Osteoblast (primary cell): ENCODE measurements at regions not wholly inside any gene's neighbourhood (a gene's known extent, or its start where the extent isn't known, plus 50 kb on each side); places are given as distances from the start of the nearest gene placed in this dataset.

ENCODE experiments used
- DNase-seq: peaks from one replicate; pipeline ENCODE4 v3.0.0; 2011; ENCODE audit warnings: low spot score, mixed read lengths; ENCODE audit not compliant: insufficient read length; ENCODE audit errors: missing footprints
- H2AFZ ChIP-seq: 2 replicates; pipeline ENCODE4 v1.6.0; 2011; ENCODE audit warnings: mild to moderate bottlenecking, low read length
- H3K27ac ChIP-seq: 2 replicates; pipeline ENCODE4 v1.5.1; 2011; ENCODE audit warnings: mild to moderate bottlenecking, low read depth, low read length, moderate library complexity
- H3K27me3 ChIP-seq: 2 replicates; pipeline ENCODE4 v1.6.0; 2012; ENCODE audit warnings: mild to moderate bottlenecking, control low read depth, inconsistent platforms, low read length, moderate library complexity; ENCODE audit not compliant: insufficient read depth
- H3K36me3 ChIP-seq: 2 replicates; pipeline ENCODE4 v1.5.1; 2011; ENCODE audit warnings: mild to moderate bottlenecking, low read length, control low read depth, moderate library complexity; ENCODE audit not compliant: insufficient read depth
- H3K4me1 ChIP-seq: 2 replicates; pipeline ENCODE4 v1.5.1; 2011; ENCODE audit warnings: mild to moderate bottlenecking, low read length, control low read depth, moderate library complexity; ENCODE audit not compliant: insufficient read depth
- H3K4me2 ChIP-seq: 2 replicates; pipeline ENCODE4 v1.6.0; 2011; ENCODE audit warnings: mild to moderate bottlenecking, low read length; ENCODE audit not compliant: insufficient read depth
- H3K4me3 ChIP-seq: fragments of 200-600 bp; sonication (generic); 3 replicates; pipeline ENCODE4 v1.5.1; 2012; ENCODE audit warnings: mild to moderate bottlenecking, low read length, inconsistent platforms; ENCODE audit not compliant: insufficient read depth
- H3K79me2 ChIP-seq: 2 replicates; pipeline ENCODE4 v1.6.0; 2012; ENCODE audit warnings: mild to moderate bottlenecking, low read length, control low read depth, inconsistent platforms; ENCODE audit not compliant: insufficient read depth
- H3K9me3 ChIP-seq: 2 replicates; pipeline ENCODE4 v1.5.1; 2011; ENCODE audit warnings: low read depth, low read length, control low read depth
- H4K20me1 ChIP-seq: 2 replicates; pipeline ENCODE4 v1.6.0; 2012; ENCODE audit warnings: mild to moderate bottlenecking, low read length, control low read depth; ENCODE audit not compliant: insufficient read depth
- TF ChIP-seq, protein P1 (sequence below): IDR thresholded peaks from 2 replicates; pipeline ENCODE4 v1.5.1; 2011; ENCODE audit warnings: mild to moderate bottlenecking, low read depth, low read length, moderate library complexity; ENCODE audit errors: extremely low read depth

DNA sequence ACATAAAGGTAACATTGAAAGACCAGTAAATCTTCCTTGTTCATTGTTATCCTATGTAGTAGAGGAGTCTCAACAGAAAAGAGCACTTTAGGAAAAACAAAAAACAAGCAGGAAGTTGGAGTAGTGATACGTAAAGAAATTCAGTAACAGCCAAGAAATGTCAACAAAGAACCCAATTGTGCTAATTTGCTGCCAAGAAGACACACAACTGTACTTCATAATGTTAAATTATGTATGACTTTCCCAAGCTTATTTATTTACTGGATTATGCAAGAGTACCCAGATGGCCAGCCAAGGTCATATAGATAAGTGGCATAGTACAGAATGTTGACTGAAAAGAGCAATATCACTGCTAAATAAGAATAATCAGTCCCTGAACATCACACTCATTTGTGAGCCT, 264.7 kb upstream of the CCDC179 start:
- no peaks in the 10 kb centered on the region for H3K27me3 ChIP-seq
- H4K20me1 ChIP-seq, result no peaks in the 10 kb centered on the region
- no peaks in the 10 kb centered on the region for H3K36me3 ChIP-seq
- no peak overlapping the region for H3K4me2 ChIP-seq
- no peaks in the 10 kb centered on the region for H3K9me3 ChIP-seq
- H3K79me2 ChIP-seq, result no peaks in the 10 kb centered on the region
- DNase-seq, result no peak
- no peak overlapping the region for H3K27ac ChIP-seq
- H3K4me1 ChIP-seq, result no peaks in the 10 kb centered on the region
- no peak overlapping the region for H2AFZ ChIP-seq
- TF ChIP-seq, protein P1, sequence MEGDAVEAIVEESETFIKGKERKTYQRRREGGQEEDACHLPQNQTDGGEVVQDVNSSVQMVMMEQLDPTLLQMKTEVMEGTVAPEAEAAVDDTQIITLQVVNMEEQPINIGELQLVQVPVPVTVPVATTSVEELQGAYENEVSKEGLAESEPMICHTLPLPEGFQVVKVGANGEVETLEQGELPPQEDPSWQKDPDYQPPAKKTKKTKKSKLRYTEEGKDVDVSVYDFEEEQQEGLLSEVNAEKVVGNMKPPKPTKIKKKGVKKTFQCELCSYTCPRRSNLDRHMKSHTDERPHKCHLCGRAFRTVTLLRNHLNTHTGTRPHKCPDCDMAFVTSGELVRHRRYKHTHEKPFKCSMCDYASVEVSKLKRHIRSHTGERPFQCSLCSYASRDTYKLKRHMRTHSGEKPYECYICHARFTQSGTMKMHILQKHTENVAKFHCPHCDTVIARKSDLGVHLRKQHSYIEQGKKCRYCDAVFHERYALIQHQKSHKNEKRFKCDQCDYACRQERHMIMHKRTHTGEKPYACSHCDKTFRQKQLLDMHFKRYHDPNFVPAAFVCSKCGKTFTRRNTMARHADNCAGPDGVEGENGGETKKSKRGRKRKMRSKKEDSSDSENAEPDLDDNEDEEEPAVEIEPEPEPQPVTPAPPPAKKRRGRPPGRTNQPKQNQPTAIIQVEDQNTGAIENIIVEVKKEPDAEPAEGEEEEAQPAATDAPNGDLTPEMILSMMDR, result no peak
- H3K4me3 ChIP-seq, result no peak overlapping the region

GRCh38 chr11:23127706-23128105, 267.4 kb upstream of the CCDC179 start:
- DNase-seq, result no peak
- Histone ChIP-seq H3K27ac (no peak overlapping the region), H3K36me3 (no peaks in the 10 kb centered on the region), H3K79me2 (no peaks in the 10 kb centered on the region), H3K27me3 (no peaks in the 10 kb centered on the region), H3K9me3 (no peaks in the 10 kb centered on the region), H3K4me2 (no peak overlapping the region), H3K4me1 (no peaks in the 10 kb centered on the region), H4K20me1 (no peaks in the 10 kb centered on the region), H3K4me3 (no peak overlapping the region), H2AFZ (no peak overlapping the region)
- TF ChIP-seq, protein P1, result no peak

DNA sequence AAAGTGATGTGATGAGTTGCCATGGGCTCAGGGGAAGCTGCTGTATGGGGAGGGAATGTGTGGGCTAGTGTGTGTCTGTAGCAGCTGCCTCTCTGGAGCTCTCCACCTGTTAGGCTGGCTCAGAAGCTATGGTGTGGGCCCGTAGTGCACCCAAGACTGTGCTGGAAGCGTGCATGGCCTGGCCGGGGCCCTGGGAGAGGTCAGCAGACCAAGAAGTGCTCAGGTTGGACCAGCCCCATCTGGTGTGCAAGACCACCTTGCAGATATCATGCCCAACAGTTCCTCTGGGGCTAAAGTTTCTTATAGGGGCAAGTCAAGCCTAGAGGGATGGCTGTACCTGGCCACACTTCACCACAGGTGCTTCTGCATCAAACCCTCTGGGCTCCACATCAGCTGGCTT, 274.4 kb upstream of the CCDC179 start:
- no peaks in the 10 kb centered on the region for H3K4me1 ChIP-seq
- no peaks in the 10 kb centered on the region for H3K79me2 ChIP-seq
- H3K27ac ChIP-seq, result no peak overlapping the region
- no peak overlapping the region for H2AFZ ChIP-seq
- no peaks in the 10 kb centered on the region for H3K36me3 ChIP-seq
- H3K4me2 ChIP-seq, result no peak overlapping the region
- peaks cover 2% of the 10 kb centered on the region for H3K9me3 ChIP-seq
- H4K20me1 ChIP-seq, result no peaks in the 10 kb centered on the region
- H3K4me3 ChIP-seq, result no peak overlapping the region
- no peak for DNase-seq
- H3K27me3 ChIP-seq, result no peaks in the 10 kb centered on the region
- TF ChIP-seq, protein P1, result no peak

DNA sequence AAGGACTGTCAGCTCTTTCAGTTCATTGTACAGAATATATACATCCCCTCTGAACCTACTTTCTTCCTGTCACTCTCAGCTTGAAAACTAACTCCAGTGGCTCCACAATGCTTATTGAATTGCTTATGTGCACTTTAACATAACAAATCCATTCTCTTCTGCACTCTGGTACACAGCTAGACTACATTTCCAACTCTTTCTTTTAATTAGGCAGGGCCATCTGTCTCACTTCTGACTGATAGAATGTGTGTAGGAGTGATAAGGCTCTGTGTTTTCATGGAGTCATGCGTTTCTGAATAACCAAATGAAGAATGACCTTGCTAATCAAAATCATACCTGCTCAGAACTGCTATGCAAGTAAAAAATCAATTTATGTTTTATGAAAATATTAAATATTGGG, 278.5 kb upstream of the CCDC179 start:
- Histone ChIP-seq H3K4me1 (no peaks in the 10 kb centered on the region), H3K4me3 (no peak overlapping the region), H3K79me2 (no peaks in the 10 kb centered on the region), H3K27me3 (no peaks in the 10 kb centered on the region), H4K20me1 (no peaks in the 10 kb centered on the region), H3K9me3 (peaks cover 2% of the 10 kb centered on the region), H3K27ac (no peak overlapping the region), H3K36me3 (no peaks in the 10 kb centered on the region), H2AFZ (no peak overlapping the region), H3K4me2 (no peak overlapping the region)
- DNase-seq, result no peak
- TF ChIP-seq, protein P1, result no peak
